GM21529 (cell line): ENCODE measurements at regions not wholly inside any gene's neighbourhood (a gene's known extent, or its start where the extent isn't known, plus 50 kb on each side); places are given as distances from the start of the nearest gene placed in this dataset.

Source experiments
- ATAC-seq: cut with Tn5 transposase; IDR thresholded peaks from one replicate; pipeline ENCODE4 v1.9.1; 2021; ENCODE audit not compliant: unreplicated experiment

DNA sequence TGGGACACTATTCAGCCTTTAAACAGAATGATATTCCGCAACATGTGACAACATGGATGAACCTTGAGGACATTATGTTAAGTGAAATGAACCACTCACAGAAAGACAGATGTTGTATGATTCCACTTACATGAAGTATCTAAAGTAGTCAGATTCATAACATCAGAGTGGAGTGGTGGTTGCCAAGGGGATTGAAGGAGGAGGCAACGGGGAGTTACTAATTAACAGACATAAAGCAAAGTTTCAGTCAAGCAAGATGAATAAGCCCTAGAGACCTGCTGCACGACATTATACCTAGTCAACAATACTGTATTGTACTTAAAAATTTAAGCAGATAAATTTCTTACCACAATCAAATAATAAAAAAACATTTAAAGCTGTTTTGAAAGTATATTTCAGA lies 105.0 kb upstream of the NR0B1 start:
- ATAC-seq = peak; percentile 58

DNA sequence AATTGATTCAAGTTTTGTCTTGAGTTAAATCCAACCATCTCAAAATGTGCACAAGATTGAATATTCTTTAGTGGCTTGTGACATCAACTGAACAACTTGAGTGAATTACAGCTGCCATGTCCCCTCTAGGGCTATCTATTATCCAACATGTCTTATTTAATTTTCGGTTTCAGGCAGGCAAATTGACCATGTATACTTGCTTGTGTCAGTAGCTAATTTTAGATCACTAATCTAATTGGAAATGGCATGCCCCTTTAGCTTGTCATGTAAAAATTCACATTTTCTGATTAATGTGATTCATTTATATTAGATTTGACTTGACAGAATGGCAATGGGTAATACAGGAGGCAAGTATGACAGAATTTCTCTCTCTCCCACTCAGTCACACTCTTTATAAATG lies 93.2 kb upstream of the NR0B1 start:
- ATAC-seq = no peak

DNA sequence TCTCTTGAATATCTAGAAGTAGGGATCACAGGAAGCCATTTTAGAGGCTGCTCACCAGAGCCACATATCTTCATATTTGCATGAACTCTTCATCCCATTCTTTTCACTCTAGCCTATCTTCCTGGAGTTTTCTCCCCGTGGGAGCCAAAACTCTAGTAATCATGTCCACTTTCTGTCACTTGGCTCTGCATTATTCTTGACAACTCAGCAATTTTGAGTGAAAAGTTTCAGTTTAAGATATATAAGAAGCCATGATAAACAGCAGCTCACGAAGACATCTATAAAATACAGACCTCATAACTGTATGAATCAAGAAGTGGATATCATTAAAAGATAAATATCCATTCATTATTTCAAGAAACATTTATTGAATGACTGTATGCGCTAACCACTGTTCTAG lies 79.1 kb upstream of the NR0B1 start:
- no peak for ATAC-seq

DNA sequence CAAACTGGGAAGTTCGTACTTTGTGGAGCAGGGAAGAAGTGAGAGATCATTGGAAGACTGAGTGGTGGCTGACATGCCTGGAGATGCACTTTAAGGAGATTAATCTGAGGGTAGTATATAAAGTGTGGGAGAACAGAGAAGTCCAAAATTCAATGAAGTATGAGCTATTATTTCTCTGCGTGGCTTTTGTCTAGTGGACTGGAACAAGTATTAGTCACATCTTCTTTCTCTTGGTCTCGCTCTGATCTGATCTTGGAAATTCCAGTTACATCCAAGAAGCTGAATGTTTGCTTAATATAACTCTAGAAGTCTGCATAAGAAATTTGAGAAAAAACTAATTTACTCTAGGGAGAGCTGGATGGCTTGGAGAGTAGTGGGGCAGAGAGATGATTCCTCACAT lies 64.8 kb upstream of the NR0B1 start:
- ATAC-seq = no peak

DNA sequence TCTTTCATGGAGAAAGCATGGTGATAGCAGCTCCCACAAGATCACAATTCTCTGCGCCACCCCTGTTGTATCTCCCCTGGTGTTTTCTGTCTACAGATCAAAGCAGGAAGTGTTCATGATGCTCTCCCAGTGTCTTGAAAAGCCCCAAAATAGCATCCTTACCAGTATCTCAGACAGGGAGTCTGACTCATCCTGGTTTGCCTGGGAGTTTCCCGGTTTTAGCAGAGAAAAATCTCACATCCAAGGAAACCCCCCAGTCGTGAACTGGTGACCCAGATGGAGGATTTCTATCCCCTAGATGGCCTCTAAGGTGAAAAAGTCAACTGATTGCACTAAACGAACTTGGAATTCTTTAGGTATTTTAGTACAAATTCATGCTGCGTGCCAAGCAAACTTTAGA lies 64.3 kb upstream of the NR0B1 start:
- no peak for ATAC-seq

DNA sequence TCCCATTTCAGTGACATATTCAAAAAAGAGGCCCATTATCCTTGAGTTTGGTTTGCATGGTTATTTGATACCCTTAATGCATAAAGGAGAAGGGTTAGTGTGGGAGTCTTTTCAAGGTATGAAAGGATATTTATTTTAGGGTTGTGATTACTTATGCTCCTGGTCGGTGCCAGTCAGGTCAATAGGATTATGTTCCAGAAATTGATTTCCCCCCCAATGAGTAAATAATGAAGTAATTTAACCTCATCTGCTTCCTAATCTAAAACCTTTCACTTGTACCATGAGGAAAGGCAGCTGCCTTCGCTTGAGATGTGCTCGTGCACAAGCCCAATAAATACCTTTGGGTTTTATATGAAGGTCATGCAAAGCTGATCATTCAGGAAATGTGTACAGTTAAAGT lies 55.0 kb upstream of the NR0B1 start:
- no peak for ATAC-seq
